Fibroblast of lung (primary cell): ENCODE measurements at regions not wholly inside any gene's neighbourhood (a gene's known extent, or its start where the extent isn't known, plus 50 kb on each side); places are given as distances from the start of the nearest gene placed in this dataset.

Experiments used
- DNase-seq, 2 donors: peaks; one replicate each; pipeline versions ENCODE4 v3.0.0 to v3.0.0-alpha.2; 2010; ENCODE audit warnings: low read depth in 2 of 2
- H2AFZ ChIP-seq: 2 replicates; pipeline ENCODE4 v1.5.1; 2012; ENCODE audit warnings: low read length, control low read depth, inconsistent platforms
- H3K27ac ChIP-seq: 2 replicates; pipeline ENCODE4 v1.5.1; 2011; ENCODE audit warnings: low read length, control low read depth; ENCODE audit not compliant: insufficient read depth
- H3K27me3 ChIP-seq: 2 replicates; pipeline ENCODE4 v1.5.1; 2011; ENCODE audit warnings: mild to moderate bottlenecking, low read length; ENCODE audit not compliant: control insufficient read depth, insufficient read depth
- H3K36me3 ChIP-seq: 2 replicates; pipeline ENCODE4 v1.5.1; 2011; ENCODE audit warnings: low read length; ENCODE audit not compliant: control insufficient read depth, insufficient read depth
- H3K4me1 ChIP-seq: 2 replicates; pipeline ENCODE4 v1.5.1; 2011; ENCODE audit warnings: low read length; ENCODE audit not compliant: control insufficient read depth, insufficient read depth; ENCODE audit errors: extremely low read depth
- H3K4me2 ChIP-seq: 2 replicates; pipeline ENCODE4 v1.5.1; 2011; ENCODE audit warnings: low read length, control low read depth; ENCODE audit not compliant: insufficient read depth; ENCODE audit errors: extremely low read depth
- H3K4me3 ChIP-seq, 4 experiments: fragments of 200-600 bp in 1 of 4; sonication (generic) in 1 of 4; replicated peaks in 1 of 4; 2 replicates each; pipeline ENCODE4 v1.5.1; 2011 to 2016; ENCODE audit warnings: low read length in 4 of 4, low read depth in 3 of 4, mild to moderate bottlenecking in 3 of 4, control low read depth in 2 of 4, inconsistent platforms in 1 of 4, mixed read lengths in 1 of 4; ENCODE audit not compliant: insufficient read depth in 1 of 4; ENCODE audit errors: control extremely low read depth in 1 of 4
- H3K79me2 ChIP-seq: 2 replicates; pipeline ENCODE4 v1.5.1; 2012; ENCODE audit warnings: mild to moderate bottlenecking, low read length, inconsistent platforms; ENCODE audit not compliant: control insufficient read depth, insufficient read depth
- H3K9ac ChIP-seq: 2 replicates; pipeline ENCODE4 v1.5.1; 2011; ENCODE audit warnings: mild to moderate bottlenecking, low read length, control low read depth; ENCODE audit not compliant: insufficient read depth
- H3K9me3 ChIP-seq: 2 replicates; pipeline ENCODE4 v1.5.1; 2012; ENCODE audit warnings: low read depth, low read length; ENCODE audit not compliant: control insufficient read depth, insufficient read depth
- H4K20me1 ChIP-seq: 2 replicates; pipeline ENCODE4 v1.5.1; 2011; ENCODE audit warnings: low read length; ENCODE audit not compliant: control insufficient read depth, insufficient read depth; ENCODE audit errors: extremely low read depth
- CTCF ChIP-seq, 2 donors: IDR thresholded peaks in 1 of 2; conservative IDR thresholded peaks in 1 of 2; 1 replicate in 1 of 2; 2 replicates in 1 of 2; pipeline ENCODE4 v1.5.1; 2011 to 2012; ENCODE audit warnings: low read length in 2 of 2, control low read depth in 1 of 2, inconsistent platforms in 1 of 2, low read depth in 1 of 2, mild to moderate bottlenecking in 1 of 2
- EZH2 ChIP-seq: IDR thresholded peaks from 2 replicates; pipeline ENCODE4 v1.5.1; 2012; ENCODE audit warnings: low read length, control low read depth, mild to moderate bottlenecking; ENCODE audit errors: missing control alignments

GRCh38 chr15:29914511-29914926, 92.3 kb upstream of the TJP1 start:
- no peaks in the 10 kb centered on the region for H3K36me3 ChIP-seq
- H3K9ac ChIP-seq: no peak overlapping the region
- DNase-seq: no peak
- H3K4me3 ChIP-seq: no peak overlapping the region
- no peak overlapping the region for H3K27ac ChIP-seq
- no peaks in the 10 kb centered on the region for H3K27me3 ChIP-seq
- no peaks in the 10 kb centered on the region for H4K20me1 ChIP-seq
- H3K79me2 ChIP-seq: no peaks in the 10 kb centered on the region
- no peak overlapping the region for H2AFZ ChIP-seq
- peaks cover 3% of the 10 kb centered on the region for H3K4me1 ChIP-seq
- H3K4me2 ChIP-seq: no peak overlapping the region
- H3K9me3 ChIP-seq: no peaks in the 10 kb centered on the region
- no peak for TF ChIP-seq EZH2

GRCh38 chr15:29913528-29914135, 91.4 kb upstream of the TJP1 start:
- Histone ChIP-seq H4K20me1 (no peaks in the 10 kb centered on the region), H3K79me2 (no peaks in the 10 kb centered on the region), H3K4me3 (no peak overlapping the region), H3K27ac (no peak overlapping the region), H3K4me2 (peak overlapping the region; percentile 38), H3K36me3 (no peaks in the 10 kb centered on the region), H3K9me3 (no peaks in the 10 kb centered on the region), H3K4me1 (peaks cover 3% of the 10 kb centered on the region), H2AFZ (no peak overlapping the region), H3K27me3 (no peaks in the 10 kb centered on the region), H3K9ac (no peak overlapping the region)
- TF ChIP-seq EZH2: no peak
- no peak for TF ChIP-seq CTCF (conservative IDR thresholded peaks at IDR 0.05 in 1 of 2, IDR thresholded peaks at IDR 0.05 in 1 of 2; ENCODE audit: low read depth in 1 of 2, low read length in 2 of 2)
- DNase-seq: peak; percentile 55 to 64

- TF ChIP-seq CTCF (conservative IDR thresholded peaks at IDR 0.05 in 1 of 2, IDR thresholded peaks at IDR 0.05 in 1 of 2; ENCODE audit: low read depth in 1 of 2, low read length in 2 of 2) (no peak), EZH2 (no peak)
These were observed 89.4 kb upstream of the TJP1 start for GRCh38 chr15:29911705-29912104.

More at GRCh38 chr15:29911705-29912104, 89.4 kb upstream of the TJP1 start:
- no peak overlapping the region for H3K9ac ChIP-seq
- no peak overlapping the region for H3K4me3 ChIP-seq
- H3K4me1 ChIP-seq: no peaks in the 10 kb centered on the region
- H3K27me3 ChIP-seq: no peaks in the 10 kb centered on the region
- no peaks in the 10 kb centered on the region for H3K79me2 ChIP-seq
- no peak overlapping the region for H3K4me2 ChIP-seq
- no peaks in the 10 kb centered on the region for H3K9me3 ChIP-seq
- no peaks in the 10 kb centered on the region for H3K36me3 ChIP-seq
- no peak overlapping the region for H3K27ac ChIP-seq
- DNase-seq: no peak
- no peaks in the 10 kb centered on the region for H4K20me1 ChIP-seq
- no peak overlapping the region for H2AFZ ChIP-seq
